ENCODE measurements at regions not wholly inside any gene's neighbourhood (a gene's known extent, or its start where the extent isn't known, plus 50 kb on each side); places are given as distances from the start of the nearest gene placed in this dataset.
"Not testable (repeated sequence)": the region's sequence is repeated elsewhere in the genome, so short reads cannot be mapped to it uniquely, and the experiment has no call there.

GRCh38 chr2:150062416-150062815 is 425.1 kb downstream of the RND3 start:
- no peak for DNase-seq (ENCODE audit: low spot score)
- TF ChIP-seq CTCF (IDR thresholded peaks at IDR 0.05; ENCODE audit: extremely low read depth, insufficient read depth, missing control alignments): no peak
- in situ Hi-C loops (cut with MboI; ENCODE audit: low pct_unique_long_range_greater_than_20kb, low sequenced_read_pairs, unreplicated experiment): no loop called here

GRCh38 chr2:150060341-150060740 is 427.1 kb downstream of the RND3 start:
- in situ Hi-C loops (cut with MboI; ENCODE audit: low pct_unique_long_range_greater_than_20kb, low sequenced_read_pairs, unreplicated experiment): no loop called here
- DNase-seq (ENCODE audit: low spot score): no peak
- no peak for TF ChIP-seq CTCF (IDR thresholded peaks at IDR 0.05; ENCODE audit: extremely low read depth, insufficient read depth, missing control alignments)

GRCh38 chr2:150059676-150060075 is 427.8 kb downstream of the RND3 start:
- DNase-seq (ENCODE audit: low spot score); in situ Hi-C loops (cut with MboI; ENCODE audit: low pct_unique_long_range_greater_than_20kb, low sequenced_read_pairs, unreplicated experiment): not testable (repeated sequence)

GRCh38 chr2:150052457-150052856 is 435.0 kb downstream of the RND3 start:
- DNase-seq (ENCODE audit: low spot score): no peak
- no peak for TF ChIP-seq CTCF (IDR thresholded peaks at IDR 0.05; ENCODE audit: extremely low read depth, insufficient read depth, missing control alignments)
- in situ Hi-C loops (cut with MboI; ENCODE audit: low pct_unique_long_range_greater_than_20kb, low sequenced_read_pairs, unreplicated experiment): no loop called here

- no peak for TF ChIP-seq CTCF (IDR thresholded peaks at IDR 0.05; ENCODE audit: extremely low read depth, insufficient read depth, missing control alignments)
- in situ Hi-C loops (cut with MboI; ENCODE audit: low pct_unique_long_range_greater_than_20kb, low sequenced_read_pairs, unreplicated experiment): no loop called here
- DNase-seq (ENCODE audit: low spot score): no peak
Observed at GRCh38 chr2:150051004-150051403, 436.5 kb downstream of the RND3 start.

GRCh38 chr2:150050036-150050435 is 437.4 kb downstream of the RND3 start:
- no peak for TF ChIP-seq CTCF (IDR thresholded peaks at IDR 0.05; ENCODE audit: extremely low read depth, insufficient read depth, missing control alignments)
- in situ Hi-C loops (cut with MboI; ENCODE audit: low pct_unique_long_range_greater_than_20kb, low sequenced_read_pairs, unreplicated experiment): no loop called here
- DNase-seq (ENCODE audit: low spot score): no peak

- no peak for TF ChIP-seq CTCF (IDR thresholded peaks at IDR 0.05; ENCODE audit: extremely low read depth, insufficient read depth, missing control alignments)
- DNase-seq (ENCODE audit: low spot score): no peak
- in situ Hi-C loops (cut with MboI; ENCODE audit: low pct_unique_long_range_greater_than_20kb, low sequenced_read_pairs, unreplicated experiment): no loop called here
Observed at GRCh38 chr2:150047620-150048222, 439.7 kb downstream of the RND3 start.

Data from GM13977 (cell line).